ENCODE measurements at regions not wholly inside any gene's neighbourhood (a gene's known extent, or its start where the extent isn't known, plus 50 kb on each side); places are given as distances from the start of the nearest gene placed in this dataset.

DNA sequence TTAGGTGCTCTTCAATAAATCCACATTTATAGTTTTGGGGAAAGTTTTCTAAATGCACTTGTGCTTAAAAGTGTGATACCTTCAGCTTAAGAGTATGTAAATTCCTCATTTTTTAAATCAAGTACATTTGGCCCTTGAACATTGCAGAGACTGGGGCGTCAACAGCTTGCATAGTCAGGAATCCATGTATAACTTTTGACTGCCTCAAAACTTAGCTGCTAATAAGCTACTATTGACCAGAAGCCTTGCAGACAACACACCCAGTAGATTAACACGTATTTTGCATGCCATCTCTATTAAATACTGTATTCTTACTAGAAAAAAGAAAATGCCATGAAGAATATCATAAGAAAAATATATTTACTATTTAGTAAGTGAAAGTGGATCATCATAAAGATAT lies 1211.8 kb upstream of the ALCAM start:
- H3K27ac ChIP-seq, result no peak overlapping the region
- no peak for TF ChIP-seq ZFX (IDR thresholded peaks at IDR 0.05; ENCODE audit: borderline replicate concordance)
- TF ChIP-seq, protein P1, sequence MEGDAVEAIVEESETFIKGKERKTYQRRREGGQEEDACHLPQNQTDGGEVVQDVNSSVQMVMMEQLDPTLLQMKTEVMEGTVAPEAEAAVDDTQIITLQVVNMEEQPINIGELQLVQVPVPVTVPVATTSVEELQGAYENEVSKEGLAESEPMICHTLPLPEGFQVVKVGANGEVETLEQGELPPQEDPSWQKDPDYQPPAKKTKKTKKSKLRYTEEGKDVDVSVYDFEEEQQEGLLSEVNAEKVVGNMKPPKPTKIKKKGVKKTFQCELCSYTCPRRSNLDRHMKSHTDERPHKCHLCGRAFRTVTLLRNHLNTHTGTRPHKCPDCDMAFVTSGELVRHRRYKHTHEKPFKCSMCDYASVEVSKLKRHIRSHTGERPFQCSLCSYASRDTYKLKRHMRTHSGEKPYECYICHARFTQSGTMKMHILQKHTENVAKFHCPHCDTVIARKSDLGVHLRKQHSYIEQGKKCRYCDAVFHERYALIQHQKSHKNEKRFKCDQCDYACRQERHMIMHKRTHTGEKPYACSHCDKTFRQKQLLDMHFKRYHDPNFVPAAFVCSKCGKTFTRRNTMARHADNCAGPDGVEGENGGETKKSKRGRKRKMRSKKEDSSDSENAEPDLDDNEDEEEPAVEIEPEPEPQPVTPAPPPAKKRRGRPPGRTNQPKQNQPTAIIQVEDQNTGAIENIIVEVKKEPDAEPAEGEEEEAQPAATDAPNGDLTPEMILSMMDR (IDR thresholded peaks at IDR 0.05), result no peak

DNA sequence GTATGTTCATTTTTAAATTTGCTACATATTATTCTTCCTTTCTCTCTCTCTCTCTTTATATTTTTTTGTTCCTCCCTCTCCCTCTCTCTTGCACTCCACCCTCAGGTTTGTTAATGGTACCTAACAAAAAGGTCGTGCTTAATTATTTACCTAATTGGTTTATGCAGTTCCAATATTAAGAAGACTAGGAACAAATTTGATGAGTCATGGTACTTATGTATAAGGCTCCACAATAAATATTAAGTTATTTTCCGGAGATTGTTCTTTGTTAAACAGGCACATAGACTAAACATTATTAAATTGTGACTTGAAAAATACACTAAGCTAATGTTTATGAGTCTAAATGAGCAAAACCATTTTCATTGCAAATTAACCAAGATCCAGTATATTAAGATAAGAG lies 1200.8 kb upstream of the ALCAM start:
- TF ChIP-seq, protein P1 (IDR thresholded peaks at IDR 0.05), result no peak
- H3K27ac ChIP-seq, result no peak overlapping the region

DNA sequence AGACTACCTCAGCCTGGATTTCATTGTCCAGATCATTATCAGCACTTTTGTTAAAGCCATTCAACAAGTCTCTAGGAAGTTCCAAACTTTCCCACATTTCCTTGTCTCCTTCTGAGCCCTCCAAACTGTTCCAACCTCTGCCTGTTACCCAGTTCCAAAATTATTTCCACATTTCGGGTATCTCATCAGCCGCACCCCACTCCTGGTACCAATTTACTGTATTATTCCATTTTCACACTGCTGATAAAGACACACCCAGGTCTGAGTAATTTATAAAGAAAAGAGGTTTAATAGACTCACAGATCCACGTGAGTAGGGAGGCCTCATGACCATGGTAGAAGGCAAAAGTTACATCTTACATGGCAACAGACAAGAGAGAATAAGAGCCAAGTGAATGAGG lies 1198.3 kb upstream of the ALCAM start:
- TF ChIP-seq, protein P1 (IDR thresholded peaks at IDR 0.05), result no peak
- no peak overlapping the region for H3K27ac ChIP-seq

DNA sequence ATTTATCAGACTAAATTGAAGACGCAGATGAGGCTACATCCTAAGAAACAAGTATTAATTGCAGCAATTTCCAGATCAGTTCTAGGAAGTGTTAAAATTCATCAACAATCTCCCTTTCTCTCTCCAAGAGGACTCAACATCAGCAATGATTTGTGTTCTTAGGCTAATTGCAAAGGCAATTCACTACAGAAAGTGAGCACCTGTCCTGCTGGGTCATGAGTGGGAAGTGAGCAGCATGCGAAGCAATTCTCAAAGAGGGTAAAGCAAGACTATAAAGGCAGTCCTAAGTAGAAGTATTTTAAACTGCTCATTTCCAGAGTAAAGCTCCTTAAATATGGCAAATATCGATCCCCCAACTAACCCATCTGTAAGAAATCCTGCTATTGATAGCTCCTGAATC lies 1191.0 kb upstream of the ALCAM start:
- TF ChIP-seq, protein P1 (IDR thresholded peaks at IDR 0.05), result no peak
- no peak for TF ChIP-seq ZFX (IDR thresholded peaks at IDR 0.05; ENCODE audit: borderline replicate concordance)
- H3K27ac ChIP-seq, result no peak overlapping the region

DNA sequence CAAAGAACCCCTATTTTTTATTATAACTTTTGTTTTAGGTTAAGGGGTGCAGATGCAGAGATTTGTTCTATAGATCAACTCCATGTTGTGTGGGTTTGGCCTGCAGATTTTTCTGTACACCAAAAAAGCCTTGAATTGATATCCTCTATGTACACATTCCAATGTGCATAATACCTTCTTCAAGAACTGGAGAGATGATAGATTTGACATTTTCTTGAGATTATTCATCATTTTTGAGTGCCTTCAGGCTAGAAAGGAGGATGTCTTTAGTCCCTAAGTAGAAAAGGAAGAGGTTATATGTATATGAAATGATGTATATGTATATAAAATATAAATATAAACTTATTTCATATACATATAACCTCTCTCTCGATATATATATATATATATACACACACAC lies 1190.0 kb upstream of the ALCAM start:
- no peak for TF ChIP-seq ZFX (IDR thresholded peaks at IDR 0.05; ENCODE audit: borderline replicate concordance)
- TF ChIP-seq, protein P1 (IDR thresholded peaks at IDR 0.05), result no peak
- no peak overlapping the region for H3K27ac ChIP-seq

DNA sequence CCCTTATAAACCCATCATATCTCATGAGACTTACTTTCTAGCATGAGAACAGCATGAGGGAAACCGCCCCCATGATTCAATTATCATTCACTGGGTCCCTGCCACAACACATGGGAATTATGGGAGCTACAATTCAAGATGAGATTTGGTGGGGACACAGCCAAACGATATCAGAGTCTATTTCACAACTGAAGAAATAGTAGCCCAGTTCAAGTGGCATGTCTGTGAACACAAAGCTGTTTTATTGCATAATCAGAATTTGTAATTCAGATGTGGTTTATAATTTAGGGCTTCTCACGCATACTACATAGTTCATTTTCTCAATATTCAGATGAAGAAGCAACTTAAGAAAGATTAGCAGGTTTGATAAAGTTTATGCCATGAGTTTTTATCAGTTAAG lies 1188.0 kb upstream of the ALCAM start:
- no peak for TF ChIP-seq ZFX (IDR thresholded peaks at IDR 0.05; ENCODE audit: borderline replicate concordance)
- TF ChIP-seq, protein P1 (IDR thresholded peaks at IDR 0.05), result no peak

DNA sequence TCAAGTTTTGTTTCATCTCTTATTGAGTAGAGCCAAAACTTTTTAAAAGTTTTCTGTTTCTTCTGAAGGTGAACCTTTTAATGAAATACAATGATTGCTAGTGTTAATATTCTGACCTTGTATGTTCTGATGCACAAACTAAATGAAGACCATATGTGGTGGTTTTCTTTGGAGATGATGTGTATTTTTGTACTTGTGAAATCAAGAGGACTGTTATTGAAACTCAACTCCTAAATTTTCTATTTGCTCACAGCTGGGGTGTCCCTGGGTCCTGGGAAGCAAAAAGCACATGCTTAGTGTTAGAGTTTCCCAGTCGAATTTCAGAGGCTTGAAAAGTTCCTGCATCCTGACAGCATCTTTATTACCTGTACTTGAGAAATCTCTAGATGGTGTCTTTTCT lies 1185.8 kb upstream of the ALCAM start:
- TF ChIP-seq, protein P1 (IDR thresholded peaks at IDR 0.05), result no peak
- no peak overlapping the region for H3K27ac ChIP-seq

More for the DNA sequence above, 1188.0 kb upstream of the ALCAM start:
- no peak overlapping the region for H3K27ac ChIP-seq

Measured in 22Rv1 (cell line).